GM12892 (cell line): ENCODE measurements at regions not wholly inside any gene's neighbourhood (a gene's known extent, or its start where the extent isn't known, plus 50 kb on each side); places are given as distances from the start of the nearest gene placed in this dataset.

ENCODE experiments used
- DNase-seq: peaks from one replicate; pipeline ENCODE4 v3.0.0; 2011; ENCODE audit not compliant: insufficient read length
- FAIRE-seq: peaks from 2 replicates; lab custom pipeline; 2011; peaks lifted over from hg19 to GRCh38; lab: Jason Lieb, UNC
- POLR2A ChIP-seq: IDR thresholded peaks from 2 replicates; pipeline ENCODE4 v1.6.1; 2011; ENCODE audit warnings: low read depth, low read length, control low read depth
- POLR2AphosphoS5 ChIP-seq: IDR thresholded peaks from 2 replicates; pipeline ENCODE4 v1.6.1; 2011; ENCODE audit warnings: low read depth, low read length, control low read depth
- TAF1 ChIP-seq: IDR thresholded peaks from 2 replicates; pipeline ENCODE4 v1.6.1; 2011; ENCODE audit warnings: low read depth, mild to moderate bottlenecking, control low read depth, low read length, borderline replicate concordance

- DNase-seq (no peak), FAIRE-seq (no peak)
- TF ChIP-seq POLR2AphosphoS5: no peak
- no peak for TF ChIP-seq POLR2A
- TF ChIP-seq TAF1: no peak
These were observed 387.0 kb downstream of the NXPE2 start for GRCh38 chr11:115065314-115065713.

GRCh38 chr11:115065830-115066664, 387.7 kb downstream of the NXPE2 start:
- FAIRE-seq: no peak
- no peak for DNase-seq

GRCh38 chr11:115067471-115067870, 389.1 kb downstream of the NXPE2 start:
- DNase-seq: no peak
- TF ChIP-seq POLR2A (no peak), TAF1 (no peak), POLR2AphosphoS5 (no peak)
- FAIRE-seq: no peak

More at GRCh38 chr11:115065830-115066664, 387.7 kb downstream of the NXPE2 start:
- no peak for TF ChIP-seq TAF1
- no peak for TF ChIP-seq POLR2AphosphoS5
- no peak for TF ChIP-seq POLR2A

GRCh38 chr11:115067900-115068530, 389.7 kb downstream of the NXPE2 start:
- no peak for TF ChIP-seq POLR2AphosphoS5
- no peak for TF ChIP-seq TAF1
- TF ChIP-seq POLR2A: no peak
- FAIRE-seq: no peak
- DNase-seq: no peak

GRCh38 chr11:115069599-115069998, 391.3 kb downstream of the NXPE2 start:
- DNase-seq (no peak), FAIRE-seq (no peak)
- TF ChIP-seq TAF1: no peak
- no peak for TF ChIP-seq POLR2A
- TF ChIP-seq POLR2AphosphoS5: no peak

- TF ChIP-seq POLR2AphosphoS5 (no peak), POLR2A (no peak), TAF1 (no peak)
- DNase-seq (no peak), FAIRE-seq (no peak)
These were observed 397.0 kb downstream of the NXPE2 start for GRCh38 chr11:115075356-115075755.

GRCh38 chr11:115077740-115078139, 399.4 kb downstream of the NXPE2 start:
- TF ChIP-seq POLR2A (no peak), TAF1 (no peak), POLR2AphosphoS5 (no peak)
- FAIRE-seq: no peak
- no peak for DNase-seq

GRCh38 chr11:115078461-115079438, 400.4 kb downstream of the NXPE2 start:
- FAIRE-seq (no peak), DNase-seq (no peak)
- TF ChIP-seq TAF1: no peak

- TF ChIP-seq POLR2A: no peak
- TF ChIP-seq TAF1: no peak
- TF ChIP-seq POLR2AphosphoS5: no peak
- FAIRE-seq (no peak), DNase-seq (no peak)
These were observed 402.8 kb downstream of the NXPE2 start for GRCh38 chr11:115080923-115081680.

- DNase-seq (no peak), FAIRE-seq (no peak)
- no peak for TF ChIP-seq POLR2A
- no peak for TF ChIP-seq POLR2AphosphoS5
- TF ChIP-seq TAF1: no peak
These were observed 403.6 kb downstream of the NXPE2 start for GRCh38 chr11:115081972-115082371.
